ENCODE measurements at regions not wholly inside any gene's neighbourhood (a gene's known extent, or its start where the extent isn't known, plus 50 kb on each side); places are given as distances from the start of the nearest gene placed in this dataset.
"Not testable (repeated sequence)": the region's sequence is repeated elsewhere in the genome, so short reads cannot be mapped to it uniquely, and the experiment has no call there.

- TF ChIP-seq POLR2A (IDR thresholded peaks at IDR 0.05; ENCODE audit: low read depth, low read length); POLR2AphosphoS5 (IDR thresholded peaks at IDR 0.05; ENCODE audit: low read depth, low read length); TAF1 (IDR thresholded peaks at IDR 0.05; ENCODE audit: low read depth, low read length); PAX5 (IDR thresholded peaks at IDR 0.05; ENCODE audit: insufficient read depth, low read length, severe bottlenecking); POU2F2 (IDR thresholded peaks at IDR 0.05; ENCODE audit: low read depth, low read length); SPI1 (IDR thresholded peaks at IDR 0.05; ENCODE audit: low read depth, low read length): not testable (repeated sequence)
Measured at GRCh38 chr21:5123655-5124054, 5397.7 kb upstream of the TPTE start.

Data from GM12891 (cell line).